Thoracic aorta (tissue), 2 donors: ENCODE measurements at regions not wholly inside any gene's neighbourhood (a gene's known extent, or its start where the extent isn't known, plus 50 kb on each side); places are given as distances from the start of the nearest gene placed in this dataset.

ENCODE experiments used
- ATAC-seq: fragments of 150-250 bp; one replicate; pipeline ENCODE4 v1.8.0; 2017; ENCODE audit warnings: low read depth; ENCODE audit not compliant: insufficient number of reproducible peaks, low FRiP score
- DNase-seq: peaks from one replicate; pipeline ENCODE4 v3.0.0-alpha.2; 2020; ENCODE audit warnings: low spot score
- H3K27ac ChIP-seq, 2 donors: fragments of 200-600 bp; sonication (generic); 1 replicate in 1 of 2; 2 replicates in 1 of 2; pipeline ENCODE4 v1.5.1; 2016; ENCODE audit warnings: mild to moderate bottlenecking in 2 of 2, moderate library complexity in 2 of 2
- H3K27me3 ChIP-seq: fragments of 200-600 bp; sonication (generic); replicated peaks from 2 replicates; pipeline ENCODE4 v1.6.0; 2016; ENCODE audit warnings: mild to moderate bottlenecking; ENCODE audit not compliant: insufficient read depth
- H3K36me3 ChIP-seq: fragments of 200-600 bp; sonication (generic); one replicate; pipeline ENCODE4 v1.5.1; 2016
- H3K4me1 ChIP-seq, 2 donors: fragments of 200-600 bp; sonication (generic); 1 replicate in 1 of 2; 2 replicates in 1 of 2; pipeline versions ENCODE4 v1.5.1 to v1.6.0; 2016; ENCODE audit warnings: low read depth in 2 of 2, mild to moderate bottlenecking in 1 of 2; ENCODE audit not compliant: control insufficient read depth in 1 of 2
- H3K4me3 ChIP-seq: fragments of 200-600 bp; sonication (generic); 2 replicates; pipeline ENCODE4 v1.5.1; 2016; ENCODE audit warnings: mild to moderate bottlenecking
- H3K9me3 ChIP-seq: fragments of 200-600 bp; sonication (generic); 2 replicates; pipeline ENCODE4 v1.5.1; 2016
- CTCF ChIP-seq: fragments of 200-600 bp; sonication (generic); IDR thresholded peaks from one replicate; pipeline ENCODE4 v1.5.1; 2019; ENCODE audit warnings: antibody characterized with exemption

- Histone ChIP-seq H3K27ac (no peak overlapping the region), H3K36me3 (no peaks in the 10 kb centered on the region), H3K27me3 (no peaks in the 10 kb centered on the region), H3K4me1 (peaks cover 9 to 23% of the 10 kb centered on the region in 2 donors), H3K9me3 (no peaks in the 10 kb centered on the region), H3K4me3 (no peak overlapping the region)
- no peak for ATAC-seq
- DNase-seq, result no peak
- TF ChIP-seq CTCF, result no peak
Observed at GRCh38 chr15:81947548-81947947, 98.3 kb downstream of the MEX3B start.

- Histone ChIP-seq H3K27me3 (no peaks in the 10 kb centered on the region), H3K4me3 (no peak overlapping the region), H3K36me3 (no peaks in the 10 kb centered on the region), H3K9me3 (peaks cover under 1% of the 10 kb centered on the region), H3K4me1 (peaks cover 9 to 12% of the 10 kb centered on the region in 2 donors), H3K27ac (no peak overlapping the region)
- TF ChIP-seq CTCF, result no peak
- DNase-seq (no peak), ATAC-seq (no peak)
Observed at GRCh38 chr15:81945014-81945615, 100.7 kb downstream of the MEX3B start.

GRCh38 chr15:81942655-81943195, 103.1 kb downstream of the MEX3B start:
- Histone ChIP-seq H3K9me3 (peaks cover 3% of the 10 kb centered on the region), H3K36me3 (no peaks in the 10 kb centered on the region), H3K4me1 (peaks cover 2 to 8% of the 10 kb centered on the region in 2 donors), H3K4me3 (no peak overlapping the region), H3K27me3 (no peaks in the 10 kb centered on the region), H3K27ac (no peak overlapping the region)
- DNase-seq (no peak), ATAC-seq (no peak)
- TF ChIP-seq CTCF, result no peak

- peaks cover 3% of the 10 kb centered on the region for H3K9me3 ChIP-seq
- peaks cover 0 to 5% of the 10 kb centered on the region in 2 donors for H3K4me1 ChIP-seq
- no peak overlapping the region for H3K27ac ChIP-seq
- ATAC-seq (no peak), DNase-seq (no peak)
- no peak for TF ChIP-seq CTCF
- no peaks in the 10 kb centered on the region for H3K36me3 ChIP-seq
- no peaks in the 10 kb centered on the region for H3K27me3 ChIP-seq
- H3K4me3 ChIP-seq, result no peak overlapping the region
Observed at GRCh38 chr15:81942157-81942556, 103.7 kb downstream of the MEX3B start.

- Histone ChIP-seq H3K9me3 (peaks cover 3% of the 10 kb centered on the region), H3K27ac (no peak overlapping the region), H3K4me1 (no peaks in the 10 kb centered on the region), H3K4me3 (no peak overlapping the region), H3K27me3 (no peaks in the 10 kb centered on the region), H3K36me3 (no peaks in the 10 kb centered on the region)
- DNase-seq, result no peak
- TF ChIP-seq CTCF, result no peak
- ATAC-seq, result no peak
Observed at GRCh38 chr15:81941479-81941878, 104.3 kb downstream of the MEX3B start.
